GM18520 (cell line): ENCODE measurements at regions not wholly inside any gene's neighbourhood (a gene's known extent, or its start where the extent isn't known, plus 50 kb on each side); places are given as distances from the start of the nearest gene placed in this dataset.

Experiments
- ATAC-seq: cut with Tn5 transposase; IDR thresholded peaks from one replicate; pipeline ENCODE4 v1.9.1; 2021; ENCODE audit not compliant: unreplicated experiment

GRCh38 chr4:121439669-121440068 lies 58.9 kb upstream of the QRFPR start:
- ATAC-seq = no peak
